Right atrium auricular region (tissue), 2 donors: ENCODE measurements at regions not wholly inside any gene's neighbourhood (a gene's known extent, or its start where the extent isn't known, plus 50 kb on each side); places are given as distances from the start of the nearest gene placed in this dataset.

Source experiments
- DNase-seq: peaks from one replicate; pipeline ENCODE4 v3.0.0-alpha.2; 2019; ENCODE audit warnings: low spot score
- H3K27ac ChIP-seq, 2 donors: fragments of 200-600 bp; sonication (generic); 1 replicate in 1 of 2; 2 replicates in 1 of 2; pipeline ENCODE4 v1.5.1; 2016 to 2019
- H3K27me3 ChIP-seq, 2 donors: fragments of 200-600 bp; sonication (generic); one replicate each; pipeline versions ENCODE4 v1.5.1 to v1.6.0; 2017 to 2019
- H3K36me3 ChIP-seq: fragments of 200-600 bp; sonication (generic); one replicate; pipeline ENCODE4 v1.5.1; 2016
- H3K4me1 ChIP-seq, 2 donors: fragments of 200-600 bp; sonication (generic); one replicate each; pipeline versions ENCODE4 v1.5.1 to v1.6.0; 2017 to 2019
- H3K4me3 ChIP-seq, 2 donors: fragments of 200-600 bp; sonication (generic); 1 replicate in 1 of 2; 2 replicates in 1 of 2; pipeline ENCODE4 v1.5.1; 2017 to 2019; ENCODE audit warnings: mild to moderate bottlenecking in 1 of 2, moderate library complexity in 1 of 2
- H3K9me3 ChIP-seq, 2 donors: fragments of 200-600 bp; sonication (generic); one replicate each; pipeline ENCODE4 v1.5.1; 2019
- CTCF ChIP-seq, 2 donors: fragments of 200-600 bp; sonication (generic); IDR thresholded peaks; one replicate each; pipeline ENCODE4 v1.5.1; 2019; ENCODE audit warnings: antibody characterized with exemption in 2 of 2

GRCh38 chr3:80234706-80235105, 466.9 kb upstream of the ROBO1 start:
- DNase-seq: no peak
- no peaks in the 10 kb centered on the region for H3K27me3 ChIP-seq
- no peak overlapping the region for H3K27ac ChIP-seq
- no peak for TF ChIP-seq CTCF (IDR thresholded peaks at IDR 0.05)
- no peaks in the 10 kb centered on the region for H3K4me1 ChIP-seq
- H3K36me3 ChIP-seq: no peaks in the 10 kb centered on the region
- no peaks in the 10 kb centered on the region for H3K9me3 ChIP-seq
- H3K4me3 ChIP-seq: no peak overlapping the region

GRCh38 chr3:80233576-80233975, 465.8 kb upstream of the ROBO1 start:
- TF ChIP-seq CTCF (IDR thresholded peaks at IDR 0.05): no peak
- H3K27ac ChIP-seq: no peak overlapping the region
- no peak overlapping the region for H3K4me3 ChIP-seq
- no peaks in the 10 kb centered on the region for H3K36me3 ChIP-seq
- H3K4me1 ChIP-seq: no peaks in the 10 kb centered on the region
- peaks cover 0 to 5% of the 10 kb centered on the region in 2 donors for H3K9me3 ChIP-seq
- no peak for DNase-seq
- H3K27me3 ChIP-seq: no peaks in the 10 kb centered on the region

DNA sequence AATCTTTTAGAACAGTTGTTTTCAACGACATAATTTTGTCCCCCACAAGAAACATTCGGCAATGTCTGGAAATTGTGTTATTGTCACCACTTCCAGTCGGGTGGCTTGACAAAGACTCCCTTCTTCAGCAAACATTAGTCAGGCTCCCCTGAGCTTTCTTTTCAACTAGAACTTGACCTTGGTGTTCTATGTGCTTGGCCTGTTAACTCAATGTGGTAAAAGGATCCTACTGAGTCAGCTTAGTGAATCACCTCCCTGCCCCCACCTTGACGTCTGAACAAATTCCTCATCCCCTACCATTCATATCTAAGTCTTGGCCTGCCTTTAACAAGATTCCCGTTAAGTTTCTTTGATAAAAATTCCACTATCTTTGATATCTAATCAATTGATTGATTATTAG, 465.0 kb upstream of the ROBO1 start:
- DNase-seq: no peak

DNA sequence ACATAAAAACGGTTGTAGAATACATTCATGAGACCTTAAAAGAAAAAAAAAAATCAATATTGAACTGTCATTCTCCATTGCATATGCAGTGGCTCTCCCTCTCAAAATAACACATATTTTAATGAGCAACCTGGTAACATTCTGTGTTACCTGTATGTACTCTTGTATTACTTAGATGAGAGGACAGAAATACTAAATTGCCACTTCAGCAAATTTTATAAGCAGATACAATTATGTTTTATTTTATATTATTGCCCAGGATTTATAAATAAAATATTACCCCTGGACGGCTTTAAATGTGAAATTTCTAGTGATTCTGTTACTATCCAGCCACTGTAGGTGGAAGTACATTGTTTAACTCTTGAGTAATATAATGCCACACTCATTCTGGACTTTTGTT, 463.2 kb upstream of the ROBO1 start:
- Histone ChIP-seq H3K36me3 (no peaks in the 10 kb centered on the region), H3K27ac (no peak overlapping the region), H3K27me3 (no peaks in the 10 kb centered on the region), H3K4me1 (no peaks in the 10 kb centered on the region), H3K9me3 (peaks cover 0 to 5% of the 10 kb centered on the region in 2 donors), H3K4me3 (no peak overlapping the region)
- no peak for TF ChIP-seq CTCF (IDR thresholded peaks at IDR 0.05)
- no peak for DNase-seq

More for the DNA sequence above, 465.0 kb upstream of the ROBO1 start:
- Histone ChIP-seq H3K4me1 (no peaks in the 10 kb centered on the region), H3K36me3 (no peaks in the 10 kb centered on the region), H3K27ac (no peak overlapping the region), H3K4me3 (no peak overlapping the region), H3K9me3 (peaks cover 0 to 5% of the 10 kb centered on the region in 2 donors), H3K27me3 (no peaks in the 10 kb centered on the region)
- TF ChIP-seq CTCF (IDR thresholded peaks at IDR 0.05): no peak

DNA sequence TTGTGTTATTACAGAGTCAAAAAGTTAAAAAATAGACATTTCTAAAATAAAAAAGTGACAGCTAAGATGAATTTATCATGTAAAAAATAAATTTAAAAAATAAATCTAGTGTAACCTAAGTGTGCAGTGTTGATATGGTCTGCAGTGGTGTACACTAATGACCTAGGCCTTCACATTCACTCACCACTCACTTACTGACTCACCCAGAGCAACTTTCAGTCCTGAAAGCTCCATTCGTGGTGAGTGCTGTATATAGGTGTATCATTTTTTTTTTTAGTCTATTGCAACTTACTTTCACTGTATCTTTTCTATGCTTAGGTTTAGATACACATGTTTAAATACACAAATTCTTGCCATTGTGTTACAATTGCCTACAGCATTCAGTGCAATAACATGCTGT, 459.4 kb upstream of the ROBO1 start:
- no peak for TF ChIP-seq CTCF (IDR thresholded peaks at IDR 0.05)
- Histone ChIP-seq H3K4me3 (no peak overlapping the region), H3K27me3 (no peaks in the 10 kb centered on the region), H3K36me3 (no peaks in the 10 kb centered on the region), H3K9me3 (peaks cover 0 to 5% of the 10 kb centered on the region in 2 donors), H3K27ac (no peak overlapping the region), H3K4me1 (no peaks in the 10 kb centered on the region)
- no peak for DNase-seq

DNA sequence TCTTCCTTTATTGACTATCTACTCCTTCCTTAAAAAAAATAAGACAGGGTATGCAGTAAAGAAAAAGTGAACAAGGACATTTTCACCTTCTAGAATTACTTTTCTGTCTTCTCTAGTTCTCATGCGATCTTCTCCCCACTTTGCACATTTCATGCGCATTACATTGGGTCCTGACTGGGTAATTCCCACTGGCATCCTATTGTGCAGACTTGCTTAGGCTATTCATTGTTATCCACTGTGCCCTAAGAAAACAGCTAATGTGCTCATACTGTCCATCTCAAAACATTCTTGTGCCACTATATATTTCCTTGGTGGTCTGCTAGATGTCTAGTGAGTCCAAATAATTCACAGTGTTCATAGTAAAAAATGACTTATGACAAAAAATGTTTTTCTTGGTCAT, 447.4 kb upstream of the ROBO1 start:
- TF ChIP-seq CTCF (IDR thresholded peaks at IDR 0.05): no peak
- H3K4me1 ChIP-seq: no peaks in the 10 kb centered on the region
- no peak for DNase-seq

More for the DNA sequence above, 447.4 kb upstream of the ROBO1 start:
- Histone ChIP-seq H3K27me3 (no peaks in the 10 kb centered on the region), H3K4me3 (no peak overlapping the region), H3K27ac (no peak overlapping the region), H3K9me3 (no peaks in the 10 kb centered on the region), H3K36me3 (no peaks in the 10 kb centered on the region)
